HCT116 (cell line): ENCODE measurements at regions not wholly inside any gene's neighbourhood (a gene's known extent, or its start where the extent isn't known, plus 50 kb on each side); places are given as distances from the start of the nearest gene placed in this dataset.

ENCODE experiments used
- ATAC-seq: fragments of 200-7000 bp; cut with Tn5 transposase; 2 replicates; pipeline ENCODE4 v1.9.1; 2020; ENCODE audit warnings: mild to moderate bottlenecking, moderate library complexity
- BruUV-seq: library from RNA; stranded (reverse); fragments of 400-500 nt; replicated peaks from 2 replicates; lab custom pipeline; 2021; lab: Mats Ljungman, UMichigan
- CTCF ChIA-PET: fragments of 300-600 bp; sonication (Branson Sonifier 250); formaldehyde crosslinking; loops from one replicate; lab custom pipeline; 2021; ENCODE audit warnings: antibody characterized with exemption; lab: Charles Lee
- POLR2A ChIA-PET: fragments of 300-600, 350-600 bp; sonication (Branson Sonifier 250); formaldehyde crosslinking; loops from one replicate; lab custom pipeline; 2021; ENCODE audit warnings: antibody characterized with exemption; lab: Charles Lee
- RAD21 ChIA-PET, 2 experiments: fragments of 300-600 bp; sonication (Branson Sonifier 250); formaldehyde crosslinking; loops; one replicate each; lab custom pipeline; 2023; ENCODE audit warnings: low total read pairs in 2 of 2; ENCODE audit not compliant: uncharacterized antibody in 2 of 2, unreplicated experiment in 2 of 2, low non-redundant PET in 1 of 2; lab: Charles Lee
- DNase-seq: peaks from one replicate; pipeline ENCODE4 v3.0.0-alpha.2; 2010; ENCODE audit warnings: low read depth, low spot score
- H2AFZ ChIP-seq: fragments of 200-600 bp; shearing (Covaris generic), sonication (generic); 2 replicates; pipeline ENCODE4 v1.6.1; 2017; ENCODE audit warnings: low read depth, mixed run types, mixed read lengths, antibody characterized with exemption, low read length; ENCODE audit not compliant: poor library complexity, severe bottlenecking
- H3K27ac ChIP-seq: 2 replicates; pipeline ENCODE4 v1.5.1; 2012; ENCODE audit warnings: low read depth, low read length
- H3K27me3 ChIP-seq: fragments of 200-600 bp; sonication (generic); 2 replicates; pipeline ENCODE4 v1.6.1; 2016; ENCODE audit warnings: mixed run types, low read length, mixed read lengths; ENCODE audit not compliant: insufficient read depth
- H3K36me3 ChIP-seq, 2 experiments: fragments of 200-500 bp in 1 of 2; fragments of 200-600 bp in 1 of 2; sonication (Bioruptor generic) in 1 of 2; sonication (generic) in 1 of 2; 2 replicates each; pipeline versions ENCODE4 v1.5.1 to v1.6.1; 2014 to 2016; ENCODE audit warnings: low read length in 2 of 2, inconsistent platforms in 1 of 2, mixed read lengths in 1 of 2, mixed run types in 1 of 2; ENCODE audit not compliant: insufficient read depth in 2 of 2, control insufficient read depth in 1 of 2
- H3K4me1 ChIP-seq, 2 experiments: fragments of 200-600 bp in 1 of 2; sonication (generic) in 1 of 2; 2 replicates each; pipeline versions ENCODE4 v1.5.1 to v1.6.1; 2012 to 2017; ENCODE audit warnings: low read length in 2 of 2, inconsistent platforms in 1 of 2, mild to moderate bottlenecking in 1 of 2, mixed read lengths in 1 of 2, mixed run types in 1 of 2, moderate library complexity in 1 of 2; ENCODE audit not compliant: insufficient read depth in 2 of 2, control insufficient read depth in 1 of 2
- H3K4me2 ChIP-seq: fragments of 200-600 bp; sonication (generic); 2 replicates; pipeline ENCODE4 v1.6.1; 2017; ENCODE audit warnings: mixed run types, low read length, mixed read lengths
- H3K4me3 ChIP-seq, 2 experiments: fragments of 200-600 bp in 1 of 2; sonication (generic) in 1 of 2; replicated peaks in 1 of 2; 2 replicates each; pipeline ENCODE4 v1.5.1; 2011 to 2016; ENCODE audit warnings: low read length in 2 of 2, control low read depth in 1 of 2, low read depth in 1 of 2, mild to moderate bottlenecking in 1 of 2, mixed read lengths in 1 of 2, mixed run types in 1 of 2
- H3K79me2 ChIP-seq: fragments of 200-600 bp; sonication (generic); 2 replicates; pipeline ENCODE4 v1.6.1; 2017; ENCODE audit warnings: mild to moderate bottlenecking, mixed run types, low read length, moderate library complexity, mixed read lengths; ENCODE audit not compliant: insufficient read depth
- H3K9ac ChIP-seq: fragments of 200-600 bp; sonication (generic); 2 replicates; pipeline ENCODE4 v1.6.1; 2016; ENCODE audit warnings: low read length, mixed read lengths
- H3K9me2 ChIP-seq: fragments of 200-600 bp; sonication (generic), shearing (Covaris generic); 2 replicates; pipeline ENCODE4 v1.6.1; 2017; ENCODE audit warnings: mixed run types, mild to moderate bottlenecking, moderate library complexity; ENCODE audit not compliant: insufficient read depth
- H3K9me3 ChIP-seq, 2 experiments: fragments of 200-500 bp in 1 of 2; fragments of 200-600 bp in 1 of 2; sonication (Bioruptor generic) in 1 of 2; sonication (generic) in 1 of 2; 2 replicates each; pipeline ENCODE4 v1.6.1; 2014 to 2017; ENCODE audit warnings: low read length in 2 of 2, mixed read lengths in 2 of 2, inconsistent platforms in 1 of 2, low read depth in 1 of 2, mild to moderate bottlenecking in 1 of 2, mixed run types in 1 of 2, moderate library complexity in 1 of 2; ENCODE audit not compliant: control insufficient read depth in 1 of 2, insufficient read depth in 1 of 2
- H4K20me1 ChIP-seq: fragments of 200-600 bp; sonication (generic), shearing (Covaris generic); 2 replicates; pipeline ENCODE4 v1.6.1; 2017; ENCODE audit warnings: mixed run types, mild to moderate bottlenecking, moderate library complexity; ENCODE audit not compliant: insufficient read depth
- CEBPB ChIP-seq: IDR thresholded peaks from 2 replicates; pipeline ENCODE4 v1.6.1; 2012; ENCODE audit warnings: low read depth
- EGR1 ChIP-seq: IDR thresholded peaks from 2 replicates; pipeline ENCODE4 v1.6.1; 2012; ENCODE audit warnings: low read depth
- ELF1 ChIP-seq: IDR thresholded peaks from 2 replicates; pipeline ENCODE4 v1.6.1; 2012; ENCODE audit warnings: low read depth, borderline replicate concordance
- EZH2phosphoT487 ChIP-seq: fragments of 200-600 bp; IDR thresholded peaks from 2 replicates; pipeline ENCODE4 v1.6.1; 2018; ENCODE audit warnings: antibody characterized with exemption, borderline replicate concordance
- FOSL1 ChIP-seq: IDR thresholded peaks from 2 replicates; pipeline ENCODE4 v1.6.1; 2012; ENCODE audit warnings: low read depth
- JUND ChIP-seq: IDR thresholded peaks from 2 replicates; pipeline ENCODE4 v1.6.1; 2012
- MAX ChIP-seq: IDR thresholded peaks from 2 replicates; pipeline ENCODE4 v1.6.1; 2012
- POLR2AphosphoS5 ChIP-seq: IDR thresholded peaks from 2 replicates; pipeline ENCODE4 v1.6.1; 2011; ENCODE audit warnings: mild to moderate bottlenecking, low read depth, low read length, moderate library complexity
- RAD21 ChIP-seq: IDR thresholded peaks from 2 replicates; pipeline ENCODE4 v1.6.1; 2012; ENCODE audit warnings: low read depth, mild to moderate bottlenecking
- REST ChIP-seq: IDR thresholded peaks from 2 replicates; pipeline ENCODE4 v1.6.1; 2012; ENCODE audit warnings: low read depth
- SIN3A ChIP-seq: IDR thresholded peaks from 2 replicates; pipeline ENCODE4 v1.6.1; 2012; ENCODE audit warnings: low read depth
- SRF ChIP-seq: IDR thresholded peaks from 2 replicates; pipeline ENCODE4 v1.6.1; 2012; ENCODE audit warnings: low read depth
- TCF7L2 ChIP-seq: IDR thresholded peaks from 2 replicates; pipeline ENCODE4 v1.7.0; 2011; ENCODE audit warnings: borderline replicate concordance, inconsistent platforms; ENCODE audit not compliant: insufficient read depth, insufficient read length; ENCODE audit errors: extremely low read depth
- YY1 ChIP-seq: IDR thresholded peaks from 2 replicates; pipeline ENCODE4 v1.6.1; 2011; ENCODE audit warnings: low read length, low read depth, moderate library complexity, mild to moderate bottlenecking; ENCODE audit not compliant: insufficient replicate concordance; ENCODE audit errors: extremely low read depth
- ZFX ChIP-seq: fragments of 450-650 bp; IDR thresholded peaks from 2 replicates; pipeline ENCODE4 v1.6.1; 2017
- intact Hi-C: fragments of 100-400 bp; cut with micrococcal nuclease; formaldehyde crosslinking; loops from 2 replicates; pipeline ENCODE4 v1.10.0; 2022
- TF ChIP-seq, protein P1 (sequence below): IDR thresholded peaks from 2 replicates; pipeline ENCODE4 v1.6.1; 2012

DNA sequence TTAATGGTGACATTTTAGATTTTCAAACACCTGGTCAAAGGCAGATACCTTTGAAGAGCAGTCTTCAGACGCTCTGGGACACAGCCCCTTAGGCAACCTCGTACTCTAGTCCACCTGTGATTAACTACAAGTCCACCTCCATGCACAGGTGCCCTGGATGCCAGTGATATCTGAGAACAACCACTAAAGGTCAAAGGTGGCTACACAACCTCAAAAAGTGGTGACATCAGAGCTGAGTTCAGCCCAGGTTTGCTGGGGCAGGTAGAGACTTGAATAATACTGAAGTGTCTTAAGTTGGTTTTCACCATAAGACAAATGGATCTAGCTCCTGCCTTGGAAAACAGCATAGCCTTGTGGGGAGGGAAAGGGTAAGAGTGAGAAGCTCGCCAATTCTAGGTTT, 143.4 kb upstream of the ADO start:
- no TSS peak for BruUV-seq
- Histone ChIP-seq H3K9me3 (no peaks in the 10 kb centered on the region), H3K4me2 (no peak overlapping the region), H3K4me3 (no peak overlapping the region), H4K20me1 (no peaks in the 10 kb centered on the region), H3K9ac (no peak overlapping the region), H3K9me2 (no peaks in the 10 kb centered on the region), H3K27me3 (no peaks in the 10 kb centered on the region), H3K4me1 (no peaks in the 10 kb centered on the region), H3K79me2 (no peaks in the 10 kb centered on the region), H3K27ac (no peak overlapping the region), H3K36me3 (no peaks in the 10 kb centered on the region), H2AFZ (no peak overlapping the region)
- ChIA-PET POLR2A (no interaction called here), RAD21 (no interaction called here), CTCF (no interaction called here)
- TF ChIP-seq ELF1 (no peak), REST (no peak), RAD21 (no peak), SRF (no peak), ZFX (no peak), SIN3A (no peak), FOSL1 (no peak), POLR2AphosphoS5 (no peak), EZH2phosphoT487 (no peak), TCF7L2 (no peak), EGR1 (no peak), MAX (no peak), JUND (no peak), YY1 (no peak), CEBPB (no peak)
- TF ChIP-seq, protein P1, sequence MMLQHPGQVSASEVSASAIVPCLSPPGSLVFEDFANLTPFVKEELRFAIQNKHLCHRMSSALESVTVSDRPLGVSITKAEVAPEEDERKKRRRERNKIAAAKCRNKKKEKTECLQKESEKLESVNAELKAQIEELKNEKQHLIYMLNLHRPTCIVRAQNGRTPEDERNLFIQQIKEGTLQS, result no peak
- DNase-seq (no peak), ATAC-seq (no peak)
- intact Hi-C loops, result no loop called here
